ENCODE measurements at regions not wholly inside any gene's neighbourhood (a gene's known extent, or its start where the extent isn't known, plus 50 kb on each side); places are given as distances from the start of the nearest gene placed in this dataset.

DNA sequence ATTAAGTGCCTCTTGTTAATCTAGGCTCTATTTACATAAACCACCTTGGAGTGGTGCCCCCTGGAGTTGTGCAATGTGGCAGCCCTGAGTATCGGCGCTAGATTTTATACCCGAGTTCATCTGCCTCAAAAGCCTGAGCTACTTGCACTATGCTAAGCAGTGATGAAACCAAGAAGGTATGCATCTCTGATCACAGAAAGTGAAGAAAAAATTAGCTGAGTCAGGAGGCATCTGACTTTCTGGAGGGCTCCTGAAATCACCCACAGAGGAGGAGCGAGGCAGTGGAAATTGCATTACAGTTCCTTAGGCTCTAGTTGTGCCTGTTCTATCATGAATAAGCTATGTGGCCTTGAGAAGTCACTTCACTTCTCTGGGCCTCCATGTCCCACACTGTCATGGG, 80.3 kb upstream of the PSMD7 start:
- TF ChIP-seq, protein P1, sequence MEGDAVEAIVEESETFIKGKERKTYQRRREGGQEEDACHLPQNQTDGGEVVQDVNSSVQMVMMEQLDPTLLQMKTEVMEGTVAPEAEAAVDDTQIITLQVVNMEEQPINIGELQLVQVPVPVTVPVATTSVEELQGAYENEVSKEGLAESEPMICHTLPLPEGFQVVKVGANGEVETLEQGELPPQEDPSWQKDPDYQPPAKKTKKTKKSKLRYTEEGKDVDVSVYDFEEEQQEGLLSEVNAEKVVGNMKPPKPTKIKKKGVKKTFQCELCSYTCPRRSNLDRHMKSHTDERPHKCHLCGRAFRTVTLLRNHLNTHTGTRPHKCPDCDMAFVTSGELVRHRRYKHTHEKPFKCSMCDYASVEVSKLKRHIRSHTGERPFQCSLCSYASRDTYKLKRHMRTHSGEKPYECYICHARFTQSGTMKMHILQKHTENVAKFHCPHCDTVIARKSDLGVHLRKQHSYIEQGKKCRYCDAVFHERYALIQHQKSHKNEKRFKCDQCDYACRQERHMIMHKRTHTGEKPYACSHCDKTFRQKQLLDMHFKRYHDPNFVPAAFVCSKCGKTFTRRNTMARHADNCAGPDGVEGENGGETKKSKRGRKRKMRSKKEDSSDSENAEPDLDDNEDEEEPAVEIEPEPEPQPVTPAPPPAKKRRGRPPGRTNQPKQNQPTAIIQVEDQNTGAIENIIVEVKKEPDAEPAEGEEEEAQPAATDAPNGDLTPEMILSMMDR (IDR thresholded peaks at IDR 0.05; ENCODE audit: low read depth, low read length, poor library complexity, severe bottlenecking): no peak
- no peak for TF ChIP-seq EZH2phosphoT487 (IDR thresholded peaks at IDR 0.05; ENCODE audit: borderline replicate concordance, low read length)

All from DOHH2 (cell line).